ENCODE measurements at regions not wholly inside any gene's neighbourhood (a gene's known extent, or its start where the extent isn't known, plus 50 kb on each side); places are given as distances from the start of the nearest gene placed in this dataset.

GRCh38 chr4:144316869-144317268 is 176.4 kb upstream of the GYPA start:
- TF ChIP-seq CEBPB (IDR thresholded peaks at IDR 0.05): no peak
- no peak for TF ChIP-seq MAX (IDR thresholded peaks at IDR 0.05)
- no peak for TF ChIP-seq ZBTB7A (IDR thresholded peaks at IDR 0.05; ENCODE audit: low read depth)
- TF ChIP-seq TAF1 (IDR thresholded peaks at IDR 0.05; ENCODE audit: low read depth): no peak
- no peak for TF ChIP-seq EP300 (IDR thresholded peaks at IDR 0.05; ENCODE audit: borderline replicate concordance)
- no peak for TF ChIP-seq RAD21 (IDR thresholded peaks at IDR 0.05; ENCODE audit: low read depth)
- TF ChIP-seq CREB1 (IDR thresholded peaks at IDR 0.05; ENCODE audit: low read depth): no peak
